ENCODE measurements at regions not wholly inside any gene's neighbourhood (a gene's known extent, or its start where the extent isn't known, plus 50 kb on each side); places are given as distances from the start of the nearest gene placed in this dataset.
A peak's percentile ranks its signal among the peaks of the same experiment; 100 is the strongest.

DNA sequence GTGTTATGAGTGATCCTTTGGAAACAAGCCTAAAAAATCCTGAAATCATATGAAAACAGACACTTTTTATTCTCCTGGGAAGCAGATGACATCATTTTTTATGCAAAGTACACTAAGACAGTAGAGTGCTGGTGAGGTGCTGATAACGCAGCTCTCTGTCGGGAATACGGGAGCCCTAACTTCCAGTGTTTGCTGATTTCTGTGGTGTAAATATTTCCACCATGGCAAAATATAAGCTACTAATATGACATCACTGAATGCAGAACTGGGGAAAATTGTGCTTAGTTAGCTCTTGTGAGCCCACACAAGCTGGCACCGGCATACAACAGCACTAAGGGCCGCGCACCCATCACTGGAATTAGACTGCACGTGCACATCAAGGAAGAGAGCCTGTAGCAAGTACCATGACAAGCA lies 82.6 kb downstream of the FAM76B start:
- no peaks in the 10 kb centered on the region for H3K36me3 ChIP-seq
- ATAC-seq (no peak), DNase-seq (no peak)
- H3K27ac ChIP-seq = no peak overlapping the region
- no peaks in the 10 kb centered on the region for H3K27me3 ChIP-seq
- WGBS (ENCODE audit: insufficient coverage, low coverage, low lambda C conversion rate, missing lambda C conversion rate) = 71% methylated on average over 6 of the region's 7 CpGs
- H3K9me3 ChIP-seq = no peaks in the 10 kb centered on the region
- peaks cover 0 to 6% (median 0%) of the 10 kb centered on the region in 4 donors for H3K4me1 ChIP-seq
- TF ChIP-seq POLR2A (IDR thresholded peaks at IDR 0.05) = no peak
- TF ChIP-seq, protein P1, sequence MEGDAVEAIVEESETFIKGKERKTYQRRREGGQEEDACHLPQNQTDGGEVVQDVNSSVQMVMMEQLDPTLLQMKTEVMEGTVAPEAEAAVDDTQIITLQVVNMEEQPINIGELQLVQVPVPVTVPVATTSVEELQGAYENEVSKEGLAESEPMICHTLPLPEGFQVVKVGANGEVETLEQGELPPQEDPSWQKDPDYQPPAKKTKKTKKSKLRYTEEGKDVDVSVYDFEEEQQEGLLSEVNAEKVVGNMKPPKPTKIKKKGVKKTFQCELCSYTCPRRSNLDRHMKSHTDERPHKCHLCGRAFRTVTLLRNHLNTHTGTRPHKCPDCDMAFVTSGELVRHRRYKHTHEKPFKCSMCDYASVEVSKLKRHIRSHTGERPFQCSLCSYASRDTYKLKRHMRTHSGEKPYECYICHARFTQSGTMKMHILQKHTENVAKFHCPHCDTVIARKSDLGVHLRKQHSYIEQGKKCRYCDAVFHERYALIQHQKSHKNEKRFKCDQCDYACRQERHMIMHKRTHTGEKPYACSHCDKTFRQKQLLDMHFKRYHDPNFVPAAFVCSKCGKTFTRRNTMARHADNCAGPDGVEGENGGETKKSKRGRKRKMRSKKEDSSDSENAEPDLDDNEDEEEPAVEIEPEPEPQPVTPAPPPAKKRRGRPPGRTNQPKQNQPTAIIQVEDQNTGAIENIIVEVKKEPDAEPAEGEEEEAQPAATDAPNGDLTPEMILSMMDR (IDR thresholded peaks at IDR 0.05) = no peak
- no peak overlapping the region for H3K4me3 ChIP-seq
- intact Hi-C loops (cut with DNase I) = loop anchor here in 1 of 2 donors (5.0 kb wide), 1 partner anchor 555 kb away; no protein-coding TSS in a partner anchor

GRCh38 chr11:95705485-95706124 lies 84.0 kb downstream of the FAM76B start:
- WGBS (ENCODE audit: insufficient coverage, low coverage, low lambda C conversion rate, missing lambda C conversion rate) = 10% methylated on average over 10 of the region's 10 CpGs
- no peak overlapping the region for H3K27ac ChIP-seq
- TF ChIP-seq, protein P1 (IDR thresholded peaks at IDR 0.05) = peak; percentile 94 to 98 (median 95)
- TF ChIP-seq POLR2A (IDR thresholded peaks at IDR 0.05) = no peak

DNA sequence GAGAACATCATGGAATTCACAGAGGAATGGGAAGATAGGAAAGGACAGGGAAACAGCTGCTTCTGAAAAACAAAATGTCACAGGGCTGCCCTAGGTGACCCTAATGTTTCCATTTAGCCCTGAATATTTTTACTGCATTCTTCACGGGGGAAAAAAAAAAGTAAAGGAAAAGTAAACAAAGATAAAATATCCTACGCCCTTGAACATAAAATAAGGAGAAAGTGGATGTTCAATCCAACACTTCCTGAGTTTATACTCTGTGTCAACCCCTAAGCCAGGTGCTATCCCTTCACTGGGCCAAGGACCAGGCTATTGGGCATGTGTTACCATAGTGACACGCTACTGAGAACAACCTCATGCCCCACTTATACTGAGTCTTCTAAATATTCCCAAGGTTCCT lies 84.7 kb downstream of the FAM76B start:
- no peaks in the 10 kb centered on the region for H3K9me3 ChIP-seq
- H3K27me3 ChIP-seq = no peaks in the 10 kb centered on the region
- intact Hi-C loops (cut with DNase I) = loop anchor here in 1 of 2 donors (5.0 kb wide), 1 partner anchor 553 kb away; no protein-coding TSS in a partner anchor
- peak in 1 of 4 donors; percentile 41 for ATAC-seq
- 46% methylated on average over 3 of the region's 3 CpGs for WGBS (ENCODE audit: insufficient coverage, low coverage, low lambda C conversion rate, missing lambda C conversion rate)
- no peak for DNase-seq
- TF ChIP-seq POLR2A (IDR thresholded peaks at IDR 0.05) = no peak
- TF ChIP-seq, protein P1 (IDR thresholded peaks at IDR 0.05) = no peak
- no peaks in the 10 kb centered on the region for H3K36me3 ChIP-seq
- no peak overlapping the region for H3K27ac ChIP-seq
- peaks cover 0 to 6% (median 0%) of the 10 kb centered on the region in 4 donors for H3K4me1 ChIP-seq
- H3K4me3 ChIP-seq = no peak overlapping the region

More at GRCh38 chr11:95705485-95706124, 84.0 kb downstream of the FAM76B start:
- Histone ChIP-seq H3K36me3 (no peaks in the 10 kb centered on the region), H3K4me1 (peaks cover 0 to 6% (median 0%) of the 10 kb centered on the region in 4 donors), H3K9me3 (no peaks in the 10 kb centered on the region), H3K4me3 (no peak overlapping the region), H3K27me3 (no peaks in the 10 kb centered on the region)
- DNase-seq = peak; percentile 83 to 89 (median 84)
- intact Hi-C loops (cut with DNase I) = loop anchor here in 1 of 2 donors (5.0 kb wide), 1 partner anchor 553 kb away; no protein-coding TSS in a partner anchor
- ATAC-seq = peak; percentile 98 to 100 (median 99)

DNA sequence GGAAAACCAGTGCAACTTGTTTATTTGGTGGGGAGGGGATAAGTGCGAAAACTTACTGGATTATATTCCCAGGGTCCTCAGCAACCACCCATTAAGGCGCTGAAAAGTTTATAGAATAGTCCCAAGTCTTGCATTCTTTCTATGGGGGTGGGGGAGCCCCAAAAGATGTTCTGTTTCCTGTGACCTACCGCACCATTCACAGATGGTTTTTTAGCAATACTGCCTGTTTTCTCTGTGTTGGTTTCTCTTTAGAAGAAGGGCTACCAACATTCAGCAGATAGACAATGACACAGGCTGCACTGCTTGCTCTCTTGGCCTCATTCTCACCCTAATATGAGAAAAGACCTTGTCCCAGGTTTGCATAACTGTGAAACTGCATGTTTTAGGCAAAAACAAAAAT lies 86.5 kb downstream of the FAM76B start:
- no peak overlapping the region for H3K27ac ChIP-seq
- ATAC-seq (no peak), DNase-seq (no peak)
- WGBS (ENCODE audit: insufficient coverage, low coverage, low lambda C conversion rate, missing lambda C conversion rate) = 72% methylated on average over 3 of the region's 3 CpGs
- no peaks in the 10 kb centered on the region for H3K9me3 ChIP-seq
- no peaks in the 10 kb centered on the region for H3K36me3 ChIP-seq
- peaks cover 0 to 6% (median 0%) of the 10 kb centered on the region in 4 donors for H3K4me1 ChIP-seq
- no peak overlapping the region for H3K4me3 ChIP-seq
- H3K27me3 ChIP-seq = no peaks in the 10 kb centered on the region
- intact Hi-C loops (cut with DNase I) = no loop called here
- TF ChIP-seq, protein P1 (IDR thresholded peaks at IDR 0.05) = no peak
- no peak for TF ChIP-seq POLR2A (IDR thresholded peaks at IDR 0.05)

All from right lobe of liver (tissue), 6 donors.